PC-3 (cell line): ENCODE measurements at regions not wholly inside any gene's neighbourhood (a gene's known extent, or its start where the extent isn't known, plus 50 kb on each side); places are given as distances from the start of the nearest gene placed in this dataset.

Source experiments
- EZH2 ChIP-seq: fragments of 300-600 bp; sonication (generic); IDR thresholded peaks from one replicate; pipeline ENCODE4 v1.6.1; 2017; ENCODE audit warnings: antibody characterized with exemption, mild to moderate bottlenecking, low read length; ENCODE audit not compliant: unreplicated experiment
- TF ChIP-seq, protein P1 (sequence below): fragments of 300-600 bp; sonication (generic); conservative IDR thresholded peaks from 2 replicates; pipeline ENCODE4 v1.5.1; 2017; ENCODE audit warnings: antibody characterized with exemption, low read depth, mild to moderate bottlenecking, low read length

DNA sequence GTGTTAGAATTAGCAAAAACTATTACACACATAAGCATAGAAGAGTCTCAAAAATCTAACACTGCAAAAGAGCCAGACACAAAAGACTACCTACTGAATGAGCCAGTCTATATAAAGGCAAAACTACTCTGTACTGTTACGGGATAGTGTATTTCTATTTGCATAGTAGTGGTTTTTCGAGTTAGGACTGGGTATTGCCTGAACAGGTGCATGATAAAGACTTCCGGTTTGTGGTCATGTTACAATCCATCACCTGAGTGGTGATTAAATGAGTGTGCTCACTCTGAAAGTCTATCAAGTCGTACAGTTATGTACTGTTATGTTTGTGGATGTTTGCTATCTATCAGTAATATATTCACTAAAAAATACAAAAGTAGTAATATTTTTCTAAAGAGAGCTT is 523.3 kb upstream of the SYT4 start:
- TF ChIP-seq, protein P1, sequence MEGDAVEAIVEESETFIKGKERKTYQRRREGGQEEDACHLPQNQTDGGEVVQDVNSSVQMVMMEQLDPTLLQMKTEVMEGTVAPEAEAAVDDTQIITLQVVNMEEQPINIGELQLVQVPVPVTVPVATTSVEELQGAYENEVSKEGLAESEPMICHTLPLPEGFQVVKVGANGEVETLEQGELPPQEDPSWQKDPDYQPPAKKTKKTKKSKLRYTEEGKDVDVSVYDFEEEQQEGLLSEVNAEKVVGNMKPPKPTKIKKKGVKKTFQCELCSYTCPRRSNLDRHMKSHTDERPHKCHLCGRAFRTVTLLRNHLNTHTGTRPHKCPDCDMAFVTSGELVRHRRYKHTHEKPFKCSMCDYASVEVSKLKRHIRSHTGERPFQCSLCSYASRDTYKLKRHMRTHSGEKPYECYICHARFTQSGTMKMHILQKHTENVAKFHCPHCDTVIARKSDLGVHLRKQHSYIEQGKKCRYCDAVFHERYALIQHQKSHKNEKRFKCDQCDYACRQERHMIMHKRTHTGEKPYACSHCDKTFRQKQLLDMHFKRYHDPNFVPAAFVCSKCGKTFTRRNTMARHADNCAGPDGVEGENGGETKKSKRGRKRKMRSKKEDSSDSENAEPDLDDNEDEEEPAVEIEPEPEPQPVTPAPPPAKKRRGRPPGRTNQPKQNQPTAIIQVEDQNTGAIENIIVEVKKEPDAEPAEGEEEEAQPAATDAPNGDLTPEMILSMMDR = no peak
- TF ChIP-seq EZH2 = no peak
